ENCODE measurements at regions not wholly inside any gene's neighbourhood (a gene's known extent, or its start where the extent isn't known, plus 50 kb on each side); places are given as distances from the start of the nearest gene placed in this dataset.

- no peak for DNase-seq (ENCODE audit: low spot score)
- H3K4me3 ChIP-seq (ENCODE audit: severe bottlenecking): no peak overlapping the region
- H3K36me3 ChIP-seq (ENCODE audit: low read depth): no peaks in the 10 kb centered on the region
- TF ChIP-seq CTCF (IDR thresholded peaks at IDR 0.05; ENCODE audit: poor library complexity, severe bottlenecking): no peak
- no peak for ATAC-seq (ENCODE audit: low read depth)
- H3K4me1 ChIP-seq (ENCODE audit: insufficient read depth, poor library complexity, severe bottlenecking): no peaks in the 10 kb centered on the region
- H3K27me3 ChIP-seq (ENCODE audit: insufficient read depth, poor library complexity, severe bottlenecking): no peaks in the 10 kb centered on the region
- H3K27ac ChIP-seq (ENCODE audit: poor library complexity, severe bottlenecking): no peak overlapping the region
- no peaks in the 10 kb centered on the region for H3K9me3 ChIP-seq (ENCODE audit: severe bottlenecking)
Measured at GRCh38 chr9:107176436-107177151, 106.5 kb upstream of the RAD23B start.

- H3K27me3 ChIP-seq (ENCODE audit: insufficient read depth, poor library complexity, severe bottlenecking): no peaks in the 10 kb centered on the region
- no peaks in the 10 kb centered on the region for H3K9me3 ChIP-seq (ENCODE audit: severe bottlenecking)
- no peak overlapping the region for H3K27ac ChIP-seq (ENCODE audit: poor library complexity, severe bottlenecking)
- H3K36me3 ChIP-seq (ENCODE audit: low read depth): no peaks in the 10 kb centered on the region
- H3K4me1 ChIP-seq (ENCODE audit: insufficient read depth, poor library complexity, severe bottlenecking): no peaks in the 10 kb centered on the region
- TF ChIP-seq CTCF (IDR thresholded peaks at IDR 0.05; ENCODE audit: poor library complexity, severe bottlenecking): no peak
- H3K4me3 ChIP-seq (ENCODE audit: severe bottlenecking): no peak overlapping the region
- ATAC-seq (ENCODE audit: low read depth): no peak
- no peak for DNase-seq (ENCODE audit: low spot score)
Measured at GRCh38 chr9:107177243-107177839, 105.7 kb upstream of the RAD23B start.

GRCh38 chr9:107177857-107178256 is 105.2 kb upstream of the RAD23B start:
- Histone ChIP-seq H3K4me3 (ENCODE audit: severe bottlenecking) (no peak overlapping the region), H3K27me3 (ENCODE audit: insufficient read depth, poor library complexity, severe bottlenecking) (no peaks in the 10 kb centered on the region), H3K27ac (ENCODE audit: poor library complexity, severe bottlenecking) (no peak overlapping the region), H3K4me1 (ENCODE audit: insufficient read depth, poor library complexity, severe bottlenecking) (no peaks in the 10 kb centered on the region), H3K36me3 (ENCODE audit: low read depth) (no peaks in the 10 kb centered on the region), H3K9me3 (ENCODE audit: severe bottlenecking) (no peaks in the 10 kb centered on the region)
- ATAC-seq (ENCODE audit: low read depth) (no peak), DNase-seq (ENCODE audit: low spot score) (no peak)
- TF ChIP-seq CTCF (IDR thresholded peaks at IDR 0.05; ENCODE audit: poor library complexity, severe bottlenecking): no peak

GRCh38 chr9:107178293-107178692 is 104.8 kb upstream of the RAD23B start:
- Histone ChIP-seq H3K4me1 (ENCODE audit: insufficient read depth, poor library complexity, severe bottlenecking) (no peaks in the 10 kb centered on the region), H3K9me3 (ENCODE audit: severe bottlenecking) (no peaks in the 10 kb centered on the region), H3K36me3 (ENCODE audit: low read depth) (no peaks in the 10 kb centered on the region), H3K27ac (ENCODE audit: poor library complexity, severe bottlenecking) (no peak overlapping the region), H3K4me3 (ENCODE audit: severe bottlenecking) (no peak overlapping the region), H3K27me3 (ENCODE audit: insufficient read depth, poor library complexity, severe bottlenecking) (no peaks in the 10 kb centered on the region)
- no peak for ATAC-seq (ENCODE audit: low read depth)
- no peak for TF ChIP-seq CTCF (IDR thresholded peaks at IDR 0.05; ENCODE audit: poor library complexity, severe bottlenecking)
- no peak for DNase-seq (ENCODE audit: low spot score)

- no peaks in the 10 kb centered on the region for H3K27me3 ChIP-seq (ENCODE audit: insufficient read depth, poor library complexity, severe bottlenecking)
- no peaks in the 10 kb centered on the region for H3K9me3 ChIP-seq (ENCODE audit: severe bottlenecking)
- ATAC-seq (ENCODE audit: low read depth): no peak
- TF ChIP-seq CTCF (IDR thresholded peaks at IDR 0.05; ENCODE audit: poor library complexity, severe bottlenecking): no peak
- H3K4me3 ChIP-seq (ENCODE audit: severe bottlenecking): no peak overlapping the region
- no peak overlapping the region for H3K27ac ChIP-seq (ENCODE audit: poor library complexity, severe bottlenecking)
- H3K36me3 ChIP-seq (ENCODE audit: low read depth): no peaks in the 10 kb centered on the region
- no peak for DNase-seq (ENCODE audit: low spot score)
- no peaks in the 10 kb centered on the region for H3K4me1 ChIP-seq (ENCODE audit: insufficient read depth, poor library complexity, severe bottlenecking)
Measured at GRCh38 chr9:107180206-107180605, 102.9 kb upstream of the RAD23B start.
